ENCODE measurements at regions not wholly inside any gene's neighbourhood (a gene's known extent, or its start where the extent isn't known, plus 50 kb on each side); places are given as distances from the start of the nearest gene placed in this dataset.

DNA sequence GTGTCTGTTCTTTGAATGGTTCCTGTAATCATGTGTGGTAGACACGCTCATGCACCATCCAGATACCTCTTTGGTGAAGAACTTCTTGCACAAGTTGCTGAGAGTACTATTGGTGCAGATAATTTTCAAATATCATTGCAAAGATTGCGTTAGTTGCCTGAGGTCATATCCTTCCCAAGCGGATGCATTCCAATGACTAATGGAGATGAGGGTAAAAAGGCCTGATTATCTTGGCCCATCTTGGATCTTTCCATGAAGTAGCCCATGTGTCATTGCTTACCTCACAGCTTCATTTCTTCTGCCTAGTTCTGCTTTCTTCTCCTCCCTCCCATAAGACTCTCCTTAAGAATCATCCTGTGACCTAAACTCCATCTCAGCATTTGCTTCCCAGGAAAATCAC lies 384.9 kb upstream of the CNKSR2 start:
- ChIA-PET CTCF (no interaction called here), POLR2A (no interaction called here)
- no peak for DNase-seq (ENCODE audit: low read depth)
- Histone ChIP-seq H3K4me3 (ENCODE audit: low read depth, low read length) (no peak overlapping the region), H3K27me3 (ENCODE audit: control insufficient read depth, insufficient read depth, low read length) (no peaks in the 10 kb centered on the region), H3K36me3 (ENCODE audit: control insufficient read depth, insufficient read depth, low read length) (no peaks in the 10 kb centered on the region)
- TF ChIP-seq, protein P1, sequence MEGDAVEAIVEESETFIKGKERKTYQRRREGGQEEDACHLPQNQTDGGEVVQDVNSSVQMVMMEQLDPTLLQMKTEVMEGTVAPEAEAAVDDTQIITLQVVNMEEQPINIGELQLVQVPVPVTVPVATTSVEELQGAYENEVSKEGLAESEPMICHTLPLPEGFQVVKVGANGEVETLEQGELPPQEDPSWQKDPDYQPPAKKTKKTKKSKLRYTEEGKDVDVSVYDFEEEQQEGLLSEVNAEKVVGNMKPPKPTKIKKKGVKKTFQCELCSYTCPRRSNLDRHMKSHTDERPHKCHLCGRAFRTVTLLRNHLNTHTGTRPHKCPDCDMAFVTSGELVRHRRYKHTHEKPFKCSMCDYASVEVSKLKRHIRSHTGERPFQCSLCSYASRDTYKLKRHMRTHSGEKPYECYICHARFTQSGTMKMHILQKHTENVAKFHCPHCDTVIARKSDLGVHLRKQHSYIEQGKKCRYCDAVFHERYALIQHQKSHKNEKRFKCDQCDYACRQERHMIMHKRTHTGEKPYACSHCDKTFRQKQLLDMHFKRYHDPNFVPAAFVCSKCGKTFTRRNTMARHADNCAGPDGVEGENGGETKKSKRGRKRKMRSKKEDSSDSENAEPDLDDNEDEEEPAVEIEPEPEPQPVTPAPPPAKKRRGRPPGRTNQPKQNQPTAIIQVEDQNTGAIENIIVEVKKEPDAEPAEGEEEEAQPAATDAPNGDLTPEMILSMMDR (IDR thresholded peaks at IDR 0.05; ENCODE audit: insufficient read depth, low read depth, low read length), result no peak

DNA sequence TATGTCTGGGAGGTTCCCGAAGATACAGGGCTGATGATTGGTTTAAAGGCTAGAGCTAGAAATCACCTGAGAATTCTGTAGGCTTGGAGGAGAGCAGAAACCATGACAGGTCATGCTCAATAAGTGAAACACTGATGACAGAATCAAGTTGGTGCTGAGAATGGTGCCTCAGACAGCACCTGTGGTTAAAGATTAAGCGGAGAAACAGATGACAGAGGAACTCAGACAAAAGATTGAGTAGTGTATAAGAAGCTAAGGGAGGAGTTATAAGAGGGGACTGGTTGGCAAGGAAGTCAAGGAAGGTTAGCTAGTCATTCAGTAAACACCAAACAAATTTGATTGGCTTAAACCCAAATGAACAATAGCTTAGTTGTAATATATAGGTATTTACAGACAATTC lies 385.4 kb upstream of the CNKSR2 start:
- Histone ChIP-seq H3K36me3 (ENCODE audit: control insufficient read depth, insufficient read depth, low read length) (no peaks in the 10 kb centered on the region), H3K27me3 (ENCODE audit: control insufficient read depth, insufficient read depth, low read length) (no peaks in the 10 kb centered on the region), H3K4me3 (ENCODE audit: low read depth, low read length) (no peak overlapping the region)
- DNase-seq (ENCODE audit: low read depth), result no peak
- ChIA-PET CTCF (no interaction called here), POLR2A (no interaction called here)
- TF ChIP-seq, protein P1 (IDR thresholded peaks at IDR 0.05; ENCODE audit: insufficient read depth, low read depth, low read length), result no peak

DNA sequence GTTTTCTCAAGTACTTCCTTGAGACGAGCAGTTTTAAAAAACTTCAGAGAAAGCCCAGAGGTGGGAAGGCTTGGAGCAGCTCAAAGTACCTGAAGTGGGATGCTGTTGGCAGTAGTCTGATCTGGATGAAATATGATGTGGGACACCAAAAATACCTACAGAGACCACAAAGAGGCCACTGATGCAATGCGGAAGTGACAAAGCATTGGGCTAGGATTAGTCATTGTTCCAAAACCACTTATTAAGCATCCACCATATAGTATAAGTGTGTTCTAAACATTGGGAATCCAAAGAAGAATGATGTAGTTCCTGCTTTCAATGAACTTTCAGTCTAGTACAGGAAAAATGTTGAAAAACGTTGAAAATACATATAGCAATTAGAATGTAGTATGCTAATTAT lies 386.1 kb upstream of the CNKSR2 start:
- CTCF ChIA-PET, result no interaction called here
- no peak for DNase-seq (ENCODE audit: low read depth)
- no peaks in the 10 kb centered on the region for H3K36me3 ChIP-seq (ENCODE audit: control insufficient read depth, insufficient read depth, low read length)
- H3K4me3 ChIP-seq (ENCODE audit: low read depth, low read length), result no peak overlapping the region
- H3K27me3 ChIP-seq (ENCODE audit: control insufficient read depth, insufficient read depth, low read length), result no peaks in the 10 kb centered on the region
- TF ChIP-seq, protein P1 (IDR thresholded peaks at IDR 0.05; ENCODE audit: insufficient read depth, low read depth, low read length), result no peak
- POLR2A ChIA-PET, result no interaction called here

DNA sequence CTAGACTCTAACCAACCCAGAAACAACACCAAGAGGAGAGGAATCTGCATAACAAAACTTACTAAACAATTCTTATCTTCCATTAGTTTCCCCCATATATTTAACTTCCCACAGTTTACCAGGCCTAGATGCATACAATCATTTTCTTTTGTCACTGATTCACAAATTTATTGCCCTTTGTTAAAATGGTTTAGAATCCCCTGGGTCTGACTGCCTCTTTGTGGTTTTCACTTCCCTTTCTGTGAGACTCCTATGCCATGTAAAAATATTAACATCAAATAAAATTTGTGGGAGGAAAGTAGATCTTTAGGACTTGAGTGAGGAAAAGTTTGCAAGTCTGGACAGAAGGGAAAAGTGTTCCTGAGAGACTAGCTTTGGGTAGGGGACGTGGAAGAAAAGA lies 393.8 kb upstream of the CNKSR2 start:
- CTCF ChIA-PET, result no interaction called here

GRCh38 chrX:20974326-20974725 lies 399.9 kb upstream of the CNKSR2 start:
- TF ChIP-seq, protein P1 (IDR thresholded peaks at IDR 0.05; ENCODE audit: insufficient read depth, low read depth, low read length), result no peak
- CTCF ChIA-PET, result no interaction called here
- Histone ChIP-seq H3K36me3 (ENCODE audit: control insufficient read depth, insufficient read depth, low read length) (no peaks in the 10 kb centered on the region), H3K27me3 (ENCODE audit: control insufficient read depth, insufficient read depth, low read length) (no peaks in the 10 kb centered on the region), H3K4me3 (ENCODE audit: low read depth, low read length) (no peak overlapping the region)
- DNase-seq (ENCODE audit: low read depth), result no peak
- POLR2A ChIA-PET, result no interaction called here

More for the DNA sequence above, 393.8 kb upstream of the CNKSR2 start:
- TF ChIP-seq, protein P1 (IDR thresholded peaks at IDR 0.05; ENCODE audit: insufficient read depth, low read depth, low read length), result no peak
- H3K36me3 ChIP-seq (ENCODE audit: control insufficient read depth, insufficient read depth, low read length), result no peaks in the 10 kb centered on the region
- no peak overlapping the region for H3K4me3 ChIP-seq (ENCODE audit: low read depth, low read length)
- no peak for DNase-seq (ENCODE audit: low read depth)
- no peaks in the 10 kb centered on the region for H3K27me3 ChIP-seq (ENCODE audit: control insufficient read depth, insufficient read depth, low read length)
- POLR2A ChIA-PET, result no interaction called here

All from BJ (cell line).